DMS114 treated with DMSO at 0.1 percent for 48 hours (cell line): ENCODE measurements at regions not wholly inside any gene's neighbourhood (a gene's known extent, or its start where the extent isn't known, plus 50 kb on each side); places are given as distances from the start of the nearest gene placed in this dataset.
A peak's percentile ranks its signal among the peaks of the same experiment; 100 is the strongest.
"Not testable (repeated sequence)": the region's sequence is repeated elsewhere in the genome, so short reads cannot be mapped to it uniquely, and the experiment has no call there.

Experiments used
- DNase-seq: peaks from one replicate; lab custom pipeline; 2025; ENCODE audit not compliant: unreplicated experiment; lab: John Stamatoyannopoulos, UW

GRCh38 chr14:101634850-101635748 is 73.8 kb downstream of the DIO3 start:
- DNase-seq = no peak

GRCh38 chr14:101635749-101636560 is 74.7 kb downstream of the DIO3 start:
- no peak for DNase-seq

GRCh38 chr14:101639241-101639833 is 78.0 kb downstream of the DIO3 start:
- DNase-seq = no peak

GRCh38 chr14:101643651-101644050 is 82.4 kb downstream of the DIO3 start:
- no peak for DNase-seq

GRCh38 chr14:101654051-101654450 is 92.8 kb downstream of the DIO3 start:
- DNase-seq = no peak

GRCh38 chr14:101657372-101657771 is 96.1 kb downstream of the DIO3 start:
- DNase-seq = no peak

- peak; percentile 2 for DNase-seq
These were observed 95.9 kb upstream of the PPP2R5C start for GRCh38 chr14:101665478-101666078.

- DNase-seq = no peak
These were observed 95.2 kb upstream of the PPP2R5C start for GRCh38 chr14:101666264-101666663.

GRCh38 chr14:101669629-101670028 is 91.9 kb upstream of the PPP2R5C start:
- no peak for DNase-seq

- no peak for DNase-seq
These were observed 87.6 kb upstream of the PPP2R5C start for GRCh38 chr14:101673873-101674272.

GRCh38 chr14:101675835-101676234 is 85.7 kb upstream of the PPP2R5C start:
- DNase-seq = not testable (repeated sequence)

GRCh38 chr14:101677912-101678327 is 83.6 kb upstream of the PPP2R5C start:
- DNase-seq = not testable (repeated sequence)

GRCh38 chr14:101681795-101682194 is 79.7 kb upstream of the PPP2R5C start:
- DNase-seq = no peak

- DNase-seq = no peak
These were observed 78.1 kb upstream of the PPP2R5C start for GRCh38 chr14:101683365-101683764.

GRCh38 chr14:101687756-101688546 is 73.6 kb upstream of the PPP2R5C start:
- DNase-seq = no peak

- no peak for DNase-seq
These were observed 72.4 kb upstream of the PPP2R5C start for GRCh38 chr14:101689039-101689501.

- DNase-seq = not testable (repeated sequence)
These were observed 71.5 kb upstream of the PPP2R5C start for GRCh38 chr14:101689966-101690365.

GRCh38 chr14:101695659-101696058 is 65.8 kb upstream of the PPP2R5C start:
- no peak for DNase-seq

GRCh38 chr14:101704140-101704539 is 57.4 kb upstream of the PPP2R5C start:
- no peak for DNase-seq
